GM12875 (cell line): ENCODE measurements at regions not wholly inside any gene's neighbourhood (a gene's known extent, or its start where the extent isn't known, plus 50 kb on each side); places are given as distances from the start of the nearest gene placed in this dataset.

Experiments used
- H3K4me3 ChIP-seq: one replicate; pipeline ENCODE4 v1.5.1; 2011; ENCODE audit warnings: low read depth, low read length, control low read depth
- CTCF ChIP-seq: IDR thresholded peaks from 2 replicates; pipeline ENCODE4 v1.5.1; 2011; ENCODE audit warnings: low read depth, mild to moderate bottlenecking, control low read depth, inconsistent platforms, low read length, moderate library complexity, borderline replicate concordance; ENCODE audit not compliant: insufficient read depth

GRCh38 chr3:31255007-31255581 lies 277.6 kb upstream of the STT3B start:
- no peak for TF ChIP-seq CTCF
- no peak overlapping the region for H3K4me3 ChIP-seq

DNA sequence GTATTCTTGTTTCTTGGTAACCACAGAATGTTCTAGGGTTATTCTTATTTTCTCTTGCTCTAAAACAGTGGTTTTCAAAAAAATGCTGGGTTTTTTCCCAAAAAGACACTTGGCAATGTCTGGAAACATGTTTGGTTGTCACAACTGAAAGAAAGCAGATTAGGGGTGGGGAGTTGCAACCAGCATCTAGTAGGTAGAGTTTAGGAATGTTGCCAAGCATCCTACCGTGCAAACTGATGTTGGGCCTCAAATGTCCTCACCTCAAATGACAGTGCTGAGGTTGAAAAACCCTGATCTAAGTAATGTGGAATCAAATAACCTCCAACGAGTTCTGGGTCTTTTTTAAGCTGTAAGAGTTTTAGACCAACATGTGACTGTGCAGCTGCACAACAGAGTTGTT lies 270.5 kb upstream of the STT3B start:
- TF ChIP-seq CTCF, result no peak
- H3K4me3 ChIP-seq, result no peak overlapping the region

- H3K4me3 ChIP-seq, result no peak overlapping the region
- TF ChIP-seq CTCF, result no peak
Observed at GRCh38 chr3:31263897-31264296, 268.8 kb upstream of the STT3B start.

GRCh38 chr3:31265646-31266428 lies 266.9 kb upstream of the STT3B start:
- TF ChIP-seq CTCF, result no peak

GRCh38 chr3:31268868-31269267 lies 263.9 kb upstream of the STT3B start:
- no peak for TF ChIP-seq CTCF

More at GRCh38 chr3:31265646-31266428, 266.9 kb upstream of the STT3B start:
- H3K4me3 ChIP-seq, result no peak overlapping the region

GRCh38 chr3:31270010-31270409 lies 262.7 kb upstream of the STT3B start:
- no peak overlapping the region for H3K4me3 ChIP-seq
- no peak for TF ChIP-seq CTCF

More at GRCh38 chr3:31268868-31269267, 263.9 kb upstream of the STT3B start:
- no peak overlapping the region for H3K4me3 ChIP-seq
